IMR-90 (cell line): ENCODE measurements at regions not wholly inside any gene's neighbourhood (a gene's known extent, or its start where the extent isn't known, plus 50 kb on each side); places are given as distances from the start of the nearest gene placed in this dataset.

Experiments used
- ATAC-seq: fragments of 200-7000 bp; cut with Tn5 transposase; 2 replicates; pipeline ENCODE4 v1.9.1; 2020; ENCODE audit warnings: low read depth, mild to moderate bottlenecking, moderate library complexity
- BruUV-seq: library from RNA; stranded (reverse); fragments of 400-500 nt; replicated peaks from 2 replicates; lab custom pipeline; 2021; lab: Mats Ljungman, UMichigan
- CTCF ChIA-PET: fragments of 300-600 bp; formaldehyde crosslinking; extraction: SDS; loops from one replicate; lab custom pipeline; 2021; ENCODE audit warnings: antibody characterized with exemption; lab: Yijun Ruan, JAX
- POLR2A ChIA-PET: fragments of 300-600 bp; sonication (Branson Sonifier 250); formaldehyde crosslinking; loops from one replicate; lab custom pipeline; 2022; ENCODE audit warnings: antibody characterized with exemption; ENCODE audit not compliant: unreplicated experiment; lab: Charles Lee
- DNase-seq: peaks from one replicate; pipeline ENCODE4 v3.0.0; 2013
- H2AFZ ChIP-seq: replicated peaks from 2 replicates; pipeline ENCODE3; 2013; ENCODE audit warnings: low read length, mild to moderate bottlenecking; ENCODE audit not compliant: poor library complexity
- H2AK5ac ChIP-seq: 2 replicates; pipeline ENCODE4 v1.6.1; 2013; ENCODE audit warnings: low read depth, low read length, inconsistent platforms
- H2AK9ac ChIP-seq: replicated peaks from 2 replicates; pipeline ENCODE3; 2013; ENCODE audit warnings: mild to moderate bottlenecking, low read depth, low read length, moderate library complexity; ENCODE audit not compliant: poor library complexity
- H2BK120ac ChIP-seq: 2 replicates; pipeline ENCODE4 v1.6.1; 2013; ENCODE audit warnings: low read depth, low read length, inconsistent platforms
- H2BK15ac ChIP-seq: 3 replicates; pipeline ENCODE4 v1.6.1; 2013; ENCODE audit warnings: low read depth, low read length, inconsistent platforms
- H2BK20ac ChIP-seq: 2 replicates; pipeline ENCODE4 v1.6.1; 2013; ENCODE audit warnings: low read depth, mild to moderate bottlenecking, inconsistent platforms, low read length, moderate library complexity
- H2BK5ac ChIP-seq: 2 replicates; pipeline ENCODE4 v1.6.1; 2013; ENCODE audit warnings: mild to moderate bottlenecking, low read depth, low read length, inconsistent platforms; ENCODE audit not compliant: poor library complexity, severe bottlenecking
- H3K14ac ChIP-seq: replicated peaks from 2 replicates; pipeline ENCODE4 v1.6.1; 2013; ENCODE audit warnings: low read depth, low read length, inconsistent platforms
- H3K18ac ChIP-seq: 2 replicates; pipeline ENCODE4 v1.6.1; 2013; ENCODE audit warnings: low read depth, low read length, control low read depth
- H3K23ac ChIP-seq: 2 replicates; pipeline ENCODE4 v1.6.1; 2013; ENCODE audit warnings: low read depth, low read length, inconsistent platforms
- H3K27ac ChIP-seq: 2 replicates; pipeline ENCODE4 v1.5.1; 2013; ENCODE audit warnings: mild to moderate bottlenecking, control low read depth, low read length; ENCODE audit not compliant: insufficient read depth
- H3K27me3 ChIP-seq: 2 replicates; pipeline ENCODE4 v1.6.1; 2013; ENCODE audit warnings: low read length; ENCODE audit not compliant: control insufficient read depth, insufficient read depth
- H3K36me3 ChIP-seq: 2 replicates; pipeline ENCODE4 v1.6.1; 2013; ENCODE audit warnings: low read length, mixed read lengths; ENCODE audit not compliant: control insufficient read depth, insufficient read depth
- H3K4ac ChIP-seq: 2 replicates; pipeline ENCODE4 v1.6.1; 2013; ENCODE audit warnings: low read depth, low read length, inconsistent platforms
- H3K4me1 ChIP-seq: 2 replicates; pipeline ENCODE4 v1.6.1; 2013; ENCODE audit warnings: low read length, mixed read lengths; ENCODE audit not compliant: control insufficient read depth, insufficient read depth
- H3K4me2 ChIP-seq: 2 replicates; pipeline ENCODE4 v1.6.1; 2013; ENCODE audit warnings: low read depth, mild to moderate bottlenecking, control low read depth, low read length, moderate library complexity
- H3K4me3 ChIP-seq: 2 replicates; pipeline ENCODE4 v1.5.1; 2013; ENCODE audit warnings: low read depth, mild to moderate bottlenecking, control low read depth, low read length, moderate library complexity; ENCODE audit not compliant: insufficient read depth
- H3K56ac ChIP-seq: 2 replicates; pipeline ENCODE4 v1.6.1; 2013; ENCODE audit warnings: low read length, inconsistent platforms; ENCODE audit not compliant: insufficient read depth; ENCODE audit errors: extremely low read depth
- H3K79me1 ChIP-seq, 2 experiments: 2 replicates each; pipeline ENCODE4 v1.6.1; 2013; ENCODE audit warnings: low read length in 2 of 2, inconsistent platforms in 1 of 2, low read depth in 1 of 2
- H3K9ac ChIP-seq: 2 replicates; pipeline ENCODE4 v1.6.1; 2013; ENCODE audit warnings: low read depth, low read length, control low read depth
- H3K9me1 ChIP-seq: 2 replicates; pipeline ENCODE4 v1.6.1; 2013; ENCODE audit warnings: low read length, inconsistent platforms; ENCODE audit not compliant: insufficient read depth
- H3K9me3 ChIP-seq: 2 replicates; pipeline ENCODE4 v1.6.1; 2013; ENCODE audit warnings: low read length; ENCODE audit not compliant: control insufficient read depth, insufficient read depth
- H4K20me1 ChIP-seq: 2 replicates; pipeline ENCODE4 v1.6.1; 2013; ENCODE audit warnings: low read length, inconsistent platforms; ENCODE audit not compliant: insufficient read depth
- H4K5ac ChIP-seq: 2 replicates; pipeline ENCODE4 v1.6.1; 2013; ENCODE audit warnings: mild to moderate bottlenecking, low read depth, low read length, control low read depth
- H4K8ac ChIP-seq, 2 experiments: 2 replicates each; pipeline ENCODE4 v1.6.1; 2013; ENCODE audit warnings: low read depth in 2 of 2, low read length in 2 of 2, control low read depth in 1 of 2, inconsistent platforms in 1 of 2
- H4K91ac ChIP-seq: 2 replicates; pipeline ENCODE4 v1.6.1; 2013; ENCODE audit warnings: low read depth, low read length, inconsistent platforms; ENCODE audit not compliant: insufficient read depth
- FOS ChIP-seq: fragments of 150-350 bp; IDR thresholded peaks from 2 replicates; pipeline ENCODE4 v1.6.1; 2016; ENCODE audit warnings: low read depth, low read length
- MAZ ChIP-seq: IDR thresholded peaks from 2 replicates; pipeline ENCODE4 v1.6.1; 2012; ENCODE audit warnings: low read depth, mild to moderate bottlenecking, low read length, improper control_type of control experiment, moderate library complexity, borderline replicate concordance
- RFX5 ChIP-seq: IDR thresholded peaks from 2 replicates; pipeline ENCODE4 v1.8.0; 2012; ENCODE audit warnings: low read depth, mild to moderate bottlenecking, low read length, moderate library complexity
- SMC3 ChIP-seq: fragments of 150-350 bp; IDR thresholded peaks from 2 replicates; pipeline ENCODE4 v1.6.1; 2016; ENCODE audit warnings: low read depth, mild to moderate bottlenecking, antibody characterized with exemption, low read length, moderate library complexity
- WGBS, 2 experiments: methylation state at CpG; one replicate each; pipeline versions ENCODE4 v1.1.5 to v1.1.7; 2013; ENCODE audit warnings: missing lambda C conversion rate in 2 of 2; ENCODE audit not compliant: insufficient read length in 1 of 2; ENCODE audit errors: extremely low coverage in 2 of 2; 5-methylcytosine and 5-hydroxymethylcytosine counted together
- dilution Hi-C: fragments of 300-500 bp; cut with HindIII; formaldehyde crosslinking; loops from one replicate; pipeline ENCODE4 v1.14.3; 2018; ENCODE audit warnings: low sequenced_read_pairs; ENCODE audit not compliant: unreplicated experiment
- in situ Hi-C: fragments of 300-500 bp; cut with MboI; formaldehyde crosslinking; loops from 3 replicates; pipeline ENCODE4 v1.14.3; 2019; ENCODE audit warnings: low sequenced_read_pairs, inconsistent platforms, mixed read lengths
- intact Hi-C: fragments of 100-400 bp; cut with micrococcal nuclease; formaldehyde crosslinking; loops from 2 replicates; pipeline ENCODE4 v1.10.0; 2022
- TF ChIP-seq, protein P1 (sequence below): fragments of 150-350 bp; IDR thresholded peaks from 2 replicates; pipeline ENCODE4 v1.6.1; 2017; ENCODE audit warnings: mild to moderate bottlenecking, antibody characterized with exemption, low read length, low read depth

DNA sequence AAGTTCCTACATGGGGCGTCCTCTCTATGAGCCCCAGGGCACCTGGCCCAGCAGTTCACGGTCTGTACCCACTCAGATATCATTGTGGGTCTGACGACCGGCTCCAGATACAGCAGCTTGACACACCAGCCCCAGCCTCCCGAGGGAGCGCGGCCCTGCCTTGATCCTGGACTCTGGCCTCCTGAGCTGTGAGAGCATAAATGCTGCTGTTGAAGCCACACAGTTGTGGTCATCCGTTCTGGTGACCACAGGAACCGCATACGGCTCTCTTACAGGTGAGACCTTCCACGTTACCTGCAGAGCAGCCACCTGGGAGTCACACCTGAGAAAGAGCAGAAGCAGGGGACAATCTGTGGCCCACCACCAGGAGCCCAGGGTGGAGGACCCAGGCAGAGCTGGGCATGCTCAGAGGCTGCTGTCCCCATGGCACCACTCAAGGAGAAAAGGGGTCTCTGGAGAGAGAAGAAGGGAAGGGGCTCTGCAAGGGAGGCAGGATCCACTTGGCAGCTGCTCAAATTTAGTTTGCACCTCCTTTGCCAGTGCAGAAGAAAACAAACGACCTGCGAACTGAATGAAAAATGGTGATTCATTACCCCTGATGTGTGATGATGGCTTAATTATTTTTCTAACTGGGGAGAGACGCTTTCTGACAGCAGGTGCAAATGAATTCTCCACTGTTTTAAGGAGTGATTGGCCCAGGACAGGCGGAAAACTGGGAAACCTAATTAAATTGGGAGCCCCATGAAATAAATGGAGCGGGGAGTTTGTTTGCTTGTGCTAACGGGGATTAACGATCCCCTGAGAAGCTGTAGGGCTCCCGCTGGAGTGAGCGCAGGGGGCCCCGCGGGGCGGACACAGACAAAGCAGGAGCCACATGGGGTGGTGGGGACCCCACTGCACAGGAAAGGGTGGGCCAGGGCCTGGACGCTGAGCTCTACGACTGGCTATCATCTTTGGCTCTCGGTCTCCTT lies 208.9 kb downstream of the RBFOX3 start:
- in situ Hi-C loops, result no loop called here
- intact Hi-C loops, result loop anchor here (2.0 kb wide), 1 partner anchor 307 kb away; no protein-coding TSS in a partner anchor

More for the DNA sequence above, 208.9 kb downstream of the RBFOX3 start:
- Histone ChIP-seq H3K27ac (no peak overlapping the region), H3K9me1 (no peaks in the 10 kb centered on the region), H3K9me3 (peaks cover 2% of the 10 kb centered on the region; the same call in 1 of the 2 replicates), H3K4ac (no peak overlapping the region), H3K18ac (no peak overlapping the region), H3K4me2 (no peak overlapping the region), H2AK9ac (no peak overlapping the region), H4K20me1 (no peaks in the 10 kb centered on the region), H2BK20ac (no peak overlapping the region), H2AFZ (no peak overlapping the region), H3K4me1 (no peaks in the 10 kb centered on the region), H3K9ac (no peak overlapping the region), H3K36me3 (no peaks in the 10 kb centered on the region), H3K4me3 (no peak overlapping the region), H3K23ac (no peak overlapping the region), H2BK15ac (no peak overlapping the region), H2BK5ac (no peak overlapping the region), H3K27me3 (peaks cover 38% of the 10 kb centered on the region), H2BK120ac (no peak overlapping the region), H4K8ac (no peak overlapping the region), H3K79me1 (no peaks in the 10 kb centered on the region), H4K91ac (no peak overlapping the region), H3K56ac (no peak overlapping the region), H3K14ac (no peak overlapping the region), H2AK5ac (no peak overlapping the region), H4K5ac (no peak overlapping the region)
- ChIA-PET POLR2A (no interaction called here), CTCF (interaction anchor here (1.2 to 1.3 kb wide), 5 partner anchors 10 to 337 kb away, joined by 3 to 15 read pairs (median 6); no protein-coding TSS in a partner anchor)
- TF ChIP-seq FOS, result no peak
- no peak for TF ChIP-seq SMC3
- TF ChIP-seq MAZ, result no peak
- TF ChIP-seq RFX5, result no peak
- TF ChIP-seq, protein P1, sequence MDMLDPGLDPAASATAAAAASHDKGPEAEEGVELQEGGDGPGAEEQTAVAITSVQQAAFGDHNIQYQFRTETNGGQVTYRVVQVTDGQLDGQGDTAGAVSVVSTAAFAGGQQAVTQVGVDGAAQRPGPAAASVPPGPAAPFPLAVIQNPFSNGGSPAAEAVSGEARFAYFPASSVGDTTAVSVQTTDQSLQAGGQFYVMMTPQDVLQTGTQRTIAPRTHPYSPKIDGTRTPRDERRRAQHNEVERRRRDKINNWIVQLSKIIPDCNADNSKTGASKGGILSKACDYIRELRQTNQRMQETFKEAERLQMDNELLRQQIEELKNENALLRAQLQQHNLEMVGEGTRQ, result no peak
- DNase-seq (no peak), ATAC-seq (no peak)
- WGBS, 2 experiments, result 3% methylated on average over 6 of the region's 26 CpGs; no CpG with 5 or more reads in 1 of the 2 experiments
- dilution Hi-C loops, result no loop called here
- no TSS peak for BruUV-seq
